Upper lobe of left lung (tissue), 4 donors: ENCODE measurements at regions not wholly inside any gene's neighbourhood (a gene's known extent, or its start where the extent isn't known, plus 50 kb on each side); places are given as distances from the start of the nearest gene placed in this dataset.

ENCODE experiments used
- CTCF ChIP-seq, 6 experiments: fragments of 450-650 bp in 4 of 6; fragments of 200-600 bp in 2 of 6; sonication (generic) in 2 of 6; IDR thresholded peaks; one replicate each; pipeline ENCODE4 v1.5.1; 2016 to 2019; ENCODE audit warnings: antibody characterized with exemption in 6 of 6
- EP300 ChIP-seq, 4 donors: sonication (generic); formaldehyde crosslinking; IDR thresholded peaks; one replicate each; pipeline ENCODE4 v1.5.1; 2017; ENCODE audit warnings: antibody characterized with exemption in 4 of 4, control low read depth in 2 of 4
- POLR2A ChIP-seq, 4 donors: fragments of 450-650 bp; IDR thresholded peaks; one replicate each; pipeline ENCODE4 v1.5.1; 2016 to 2017; ENCODE audit warnings: antibody characterized with exemption in 4 of 4, mild to moderate bottlenecking in 2 of 4
- POLR2AphosphoS5 ChIP-seq, 2 donors: sonication (generic); formaldehyde crosslinking; IDR thresholded peaks; one replicate each; pipeline ENCODE4 v1.5.1; 2017; ENCODE audit warnings: antibody characterized with exemption in 2 of 2

GRCh38 chr10:129163531-129163930, 303.5 kb upstream of the MGMT start:
- no peak for TF ChIP-seq CTCF (IDR thresholded peaks at IDR 0.05)
- no peak for TF ChIP-seq POLR2A (IDR thresholded peaks at IDR 0.05)
- TF ChIP-seq POLR2AphosphoS5 (IDR thresholded peaks at IDR 0.05): no peak
- no peak for TF ChIP-seq EP300 (IDR thresholded peaks at IDR 0.05)
